ENCODE measurements at regions not wholly inside any gene's neighbourhood (a gene's known extent, or its start where the extent isn't known, plus 50 kb on each side); places are given as distances from the start of the nearest gene placed in this dataset.

DNA sequence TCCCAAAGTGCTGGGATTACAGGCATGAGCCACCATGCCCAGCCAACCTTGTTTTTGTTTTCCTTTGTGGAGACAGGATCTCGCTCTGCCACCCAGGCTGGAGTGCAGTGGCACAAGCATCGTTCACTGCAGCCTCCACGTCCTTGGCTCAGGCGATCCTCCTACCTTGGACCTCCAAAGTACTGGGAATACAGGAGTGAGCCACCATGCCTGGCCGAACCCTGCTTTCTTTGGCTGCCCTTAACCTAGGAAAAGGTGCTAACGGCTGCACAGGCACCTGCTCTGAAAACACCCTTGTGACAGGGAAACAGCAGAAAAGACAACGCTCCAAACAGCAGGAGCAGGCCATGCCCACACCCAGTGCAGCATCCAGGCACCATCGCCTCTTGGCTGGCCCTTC, 71.9 kb downstream of the OAT start:
- no peak for TF ChIP-seq CTCF (IDR thresholded peaks at IDR 0.05; ENCODE audit: borderline replicate concordance, control extremely low read depth, extremely low read depth, insufficient read depth, missing control alignments)
- no peak for DNase-seq (ENCODE audit: low spot score)
- in situ Hi-C loops (cut with MboI; ENCODE audit: low sequenced_read_pairs, unreplicated experiment), result no loop called here

DNA sequence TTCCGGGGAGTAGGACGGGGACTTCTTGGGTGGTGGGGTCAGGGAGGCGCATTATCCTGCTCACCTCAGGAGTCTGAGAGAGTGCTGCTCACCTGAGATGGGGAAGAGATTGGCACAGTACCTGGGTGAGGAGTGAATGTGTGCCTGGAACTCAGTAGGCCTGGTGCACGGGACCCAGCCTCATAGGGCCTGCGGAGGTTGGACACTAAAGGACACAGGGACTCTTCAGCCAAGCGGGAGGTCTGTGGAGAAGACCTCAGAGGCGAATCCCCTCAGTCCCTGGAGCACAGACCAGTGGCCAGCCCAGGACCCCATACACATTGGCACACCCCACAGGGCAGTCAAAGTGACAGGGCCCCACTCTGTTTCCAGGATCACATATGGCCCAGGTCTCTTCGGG, 73.2 kb downstream of the OAT start:
- no peak for TF ChIP-seq CTCF (IDR thresholded peaks at IDR 0.05; ENCODE audit: borderline replicate concordance, control extremely low read depth, extremely low read depth, insufficient read depth, missing control alignments)
- in situ Hi-C loops (cut with MboI; ENCODE audit: low sequenced_read_pairs, unreplicated experiment), result no loop called here
- DNase-seq (ENCODE audit: low spot score), result no peak

GRCh38 chr10:124344931-124345330, 73.8 kb downstream of the OAT start:
- in situ Hi-C loops (cut with MboI; ENCODE audit: low sequenced_read_pairs, unreplicated experiment), result no loop called here
- no peak for TF ChIP-seq CTCF (IDR thresholded peaks at IDR 0.05; ENCODE audit: borderline replicate concordance, control extremely low read depth, extremely low read depth, insufficient read depth, missing control alignments)
- DNase-seq (ENCODE audit: low spot score), result no peak

DNA sequence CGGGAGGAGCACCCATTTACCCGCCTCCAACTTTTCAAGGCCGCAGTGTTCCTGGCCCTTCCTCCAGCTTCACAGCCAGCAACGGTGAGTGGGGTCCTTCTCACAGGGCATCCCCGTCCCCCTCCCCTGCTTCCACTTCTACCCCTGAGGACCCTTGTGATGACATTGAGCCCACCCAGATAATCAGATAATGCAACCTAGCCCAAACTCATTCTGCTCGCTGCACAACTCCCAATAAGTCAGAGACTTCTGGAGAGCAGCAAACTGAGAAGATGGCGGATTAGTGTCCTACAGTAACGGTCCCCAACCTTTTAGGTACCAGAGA, 74.5 kb downstream of the OAT start:
- no peak for DNase-seq (ENCODE audit: low spot score)
- in situ Hi-C loops (cut with MboI; ENCODE audit: low sequenced_read_pairs, unreplicated experiment), result no loop called here
- TF ChIP-seq CTCF (IDR thresholded peaks at IDR 0.05; ENCODE audit: borderline replicate concordance, control extremely low read depth, extremely low read depth, insufficient read depth, missing control alignments), result no peak

DNA sequence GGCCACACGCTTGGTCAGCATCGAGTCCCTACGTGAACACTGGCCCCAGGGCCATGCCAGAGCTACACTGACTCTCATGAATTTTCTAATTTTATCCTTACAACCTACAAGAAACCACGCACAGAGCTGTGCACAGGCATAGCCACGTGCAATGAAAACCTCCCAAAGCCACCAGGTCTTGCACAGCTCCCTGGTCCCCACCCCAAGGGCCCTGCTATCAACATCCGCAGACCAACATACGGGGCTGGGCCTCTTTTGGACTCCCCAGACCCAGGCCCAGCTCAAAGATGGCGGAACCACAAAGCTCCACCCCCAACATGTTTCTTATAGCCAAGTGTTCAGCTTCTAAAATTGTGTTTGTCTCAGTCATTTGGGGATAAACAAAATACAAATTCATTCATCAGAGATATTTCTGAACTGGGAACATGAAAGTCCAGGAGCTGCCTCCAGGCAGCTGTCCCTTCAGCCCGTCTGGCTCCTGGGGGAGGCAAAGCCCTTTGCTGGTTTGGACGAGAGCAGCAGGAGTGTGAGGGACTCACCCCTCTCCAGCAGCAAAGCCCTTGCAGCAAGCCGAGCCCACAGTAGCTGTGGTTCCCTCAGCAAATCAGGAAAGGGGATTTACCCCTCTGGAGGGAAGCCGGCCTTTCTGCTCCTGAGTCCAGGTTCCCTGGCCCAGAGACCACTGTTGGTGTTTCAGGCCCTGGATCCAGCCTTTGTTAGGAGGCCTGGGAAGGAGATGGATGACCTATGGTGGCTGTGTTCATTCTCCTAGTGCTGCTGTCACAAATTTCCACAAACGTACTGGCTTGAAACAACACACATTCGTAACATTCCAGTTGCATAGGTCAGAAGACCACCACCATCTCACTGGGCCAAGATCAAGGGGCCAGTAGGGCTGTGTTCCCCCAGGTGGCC, 75.1 kb downstream of the OAT start:
- DNase-seq (ENCODE audit: low spot score), result no peak
- in situ Hi-C loops (cut with MboI; ENCODE audit: low sequenced_read_pairs, unreplicated experiment), result no loop called here
- no peak for TF ChIP-seq CTCF (IDR thresholded peaks at IDR 0.05; ENCODE audit: borderline replicate concordance, control extremely low read depth, extremely low read depth, insufficient read depth, missing control alignments)

DNA sequence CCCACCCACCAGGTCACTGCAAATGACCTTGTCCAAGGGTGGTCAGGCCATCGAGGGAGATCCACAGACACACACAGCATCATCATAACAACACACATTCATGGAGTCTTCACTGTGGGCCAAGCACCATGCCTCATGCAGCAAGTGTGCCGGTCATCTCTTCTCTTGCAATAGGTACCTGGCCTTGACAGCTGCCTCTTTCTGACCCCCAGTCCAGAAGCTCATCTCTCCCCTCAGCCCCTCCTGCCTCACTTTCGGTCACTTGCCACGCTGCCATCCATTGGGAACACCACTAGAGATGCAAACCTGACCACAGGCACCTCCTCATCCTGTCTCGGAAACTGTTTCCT, 75.9 kb downstream of the OAT start:
- no peak for DNase-seq (ENCODE audit: low spot score)
- in situ Hi-C loops (cut with MboI; ENCODE audit: low sequenced_read_pairs, unreplicated experiment), result no loop called here
- TF ChIP-seq CTCF (IDR thresholded peaks at IDR 0.05; ENCODE audit: borderline replicate concordance, control extremely low read depth, extremely low read depth, insufficient read depth, missing control alignments), result no peak

All from GM13976 (cell line).